DMS53 (cell line): ENCODE measurements at regions not wholly inside any gene's neighbourhood (a gene's known extent, or its start where the extent isn't known, plus 50 kb on each side); places are given as distances from the start of the nearest gene placed in this dataset.
"Not testable (repeated sequence)": the region's sequence is repeated elsewhere in the genome, so short reads cannot be mapped to it uniquely, and the experiment has no call there.

Source experiments
- DNase-seq: peaks from one replicate; lab custom pipeline; 2025; lab: John Stamatoyannopoulos, UW

DNA sequence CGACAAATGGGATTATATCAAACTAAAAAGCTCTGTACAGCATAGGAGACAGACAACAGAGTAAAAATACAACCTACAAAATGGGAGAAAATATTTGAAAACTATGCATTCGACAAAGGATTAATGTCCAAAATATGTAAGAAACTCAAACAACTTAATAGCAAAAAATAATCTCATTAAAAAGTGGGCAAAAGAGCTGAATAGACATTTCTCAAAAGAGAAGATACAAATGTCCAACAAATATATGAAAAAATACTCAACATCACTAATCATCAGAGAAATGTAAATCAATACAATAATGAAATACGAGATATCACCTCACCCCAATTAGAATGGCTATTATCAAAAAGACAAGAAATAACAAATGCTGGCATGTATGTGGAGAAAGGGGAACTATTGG, 272.9 kb downstream of the KLHL13 start:
- DNase-seq = no peak

DNA sequence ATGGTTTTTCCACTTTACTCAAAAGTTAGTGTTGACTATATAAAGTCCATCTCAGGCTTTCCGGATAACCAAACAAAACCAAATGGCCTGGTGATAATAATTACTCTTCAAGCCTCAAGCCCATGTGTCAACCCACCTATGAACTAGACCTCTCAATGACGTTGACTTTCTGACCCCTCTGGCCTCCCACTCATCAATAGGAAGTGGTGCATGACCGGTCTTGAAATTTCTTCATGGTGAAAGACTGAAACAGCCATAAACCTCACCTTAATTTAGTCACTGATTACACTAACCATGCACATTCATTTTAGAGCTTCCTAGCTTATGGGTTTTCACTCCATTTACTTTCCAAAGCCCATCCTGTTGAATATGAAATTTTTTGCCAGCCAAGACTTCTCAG, 276.0 kb downstream of the KLHL13 start:
- DNase-seq = no peak

DNA sequence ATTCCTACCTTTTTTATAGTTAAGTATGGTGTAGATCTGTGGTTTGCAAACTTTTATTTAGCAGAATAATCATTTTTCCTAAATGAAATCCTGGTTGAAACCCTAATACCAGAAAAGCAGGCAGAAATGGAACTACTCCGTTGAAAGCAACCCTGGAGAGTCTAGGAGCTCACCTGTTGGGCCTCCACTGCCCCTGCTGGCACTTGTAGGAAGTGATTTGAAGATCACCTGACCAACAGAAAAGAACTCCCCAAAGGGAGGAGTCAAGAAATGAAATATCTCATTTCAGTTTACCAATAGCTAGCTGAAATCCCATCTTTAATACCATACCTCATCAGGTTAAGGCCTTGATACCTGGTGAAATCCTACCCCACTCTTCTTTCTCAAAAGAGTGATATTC, 277.1 kb downstream of the KLHL13 start:
- DNase-seq = peak; percentile 44

DNA sequence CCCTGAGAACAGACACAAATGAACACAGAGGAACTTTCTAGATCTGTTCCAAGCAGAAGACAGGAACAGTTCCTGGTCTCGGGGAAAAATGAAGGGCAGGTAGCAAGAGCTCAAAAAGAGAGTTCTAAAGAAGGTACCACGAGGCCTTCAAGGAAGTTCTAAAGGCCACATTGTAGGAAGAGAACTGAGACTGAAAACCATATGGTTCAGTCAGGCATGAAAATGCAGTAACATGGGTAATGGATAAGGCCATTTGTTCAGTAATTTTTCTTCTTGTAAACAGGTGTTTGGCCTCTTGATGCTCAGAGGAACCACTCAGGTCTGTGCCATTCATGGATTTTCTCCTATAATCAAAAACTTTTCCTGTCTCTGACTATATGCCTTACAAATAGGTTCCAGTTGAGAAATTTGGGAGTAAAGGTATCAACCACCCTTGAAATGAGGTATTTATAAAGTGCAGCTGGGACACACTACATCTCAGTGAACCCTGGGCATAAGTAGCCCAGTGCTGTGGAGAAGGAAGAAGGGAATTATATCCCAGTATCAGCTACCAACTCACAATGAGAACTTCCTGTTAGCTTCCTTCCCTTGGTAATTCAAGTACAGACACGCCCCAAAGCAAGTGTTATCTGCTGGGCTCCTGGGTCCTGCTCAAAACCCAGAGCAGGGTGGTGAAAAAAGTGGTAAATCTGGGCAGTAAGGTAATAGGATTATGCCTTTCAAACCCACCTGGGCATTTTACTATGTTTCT, 277.9 kb downstream of the KLHL13 start:
- DNase-seq = no peak

DNA sequence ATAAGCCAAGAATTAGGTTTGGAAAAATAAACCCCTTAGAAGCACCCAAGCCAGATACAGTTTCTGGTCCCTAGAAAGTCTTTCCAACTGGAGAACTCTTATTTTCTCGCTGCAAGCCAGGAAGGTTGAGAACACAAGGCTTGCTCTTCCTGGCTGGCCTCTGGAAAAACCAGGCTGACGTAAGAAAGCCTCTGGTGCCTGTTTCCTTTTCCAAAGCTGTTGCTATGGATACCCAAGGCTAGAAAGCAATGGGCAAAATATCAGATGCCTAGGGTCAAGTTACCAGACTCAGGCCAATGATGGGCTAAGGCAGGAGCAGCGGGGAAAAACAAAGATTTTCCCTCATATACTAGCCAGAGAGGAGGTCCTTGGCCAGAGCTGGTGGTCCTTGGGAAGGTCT, 281.6 kb downstream of the KLHL13 start:
- DNase-seq = peak; percentile 33

DNA sequence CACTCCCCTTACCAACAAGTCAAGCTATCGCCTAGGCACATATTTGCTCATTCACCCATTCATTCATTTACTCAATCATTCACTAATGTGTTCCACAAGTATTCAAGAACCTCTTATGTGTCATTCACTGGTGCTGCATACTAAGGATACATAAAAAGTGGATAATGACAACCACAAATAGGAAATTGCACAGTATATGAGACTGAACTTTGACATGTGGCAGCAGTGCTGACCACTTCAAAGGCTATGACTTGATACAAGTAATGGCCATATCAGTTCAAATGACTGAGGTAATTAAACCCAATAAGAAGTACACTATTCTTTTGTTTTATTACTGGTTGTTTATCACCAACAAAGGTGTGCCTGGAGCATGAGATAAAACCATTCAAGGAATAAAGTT, 282.5 kb downstream of the KLHL13 start:
- DNase-seq = no peak

DNA sequence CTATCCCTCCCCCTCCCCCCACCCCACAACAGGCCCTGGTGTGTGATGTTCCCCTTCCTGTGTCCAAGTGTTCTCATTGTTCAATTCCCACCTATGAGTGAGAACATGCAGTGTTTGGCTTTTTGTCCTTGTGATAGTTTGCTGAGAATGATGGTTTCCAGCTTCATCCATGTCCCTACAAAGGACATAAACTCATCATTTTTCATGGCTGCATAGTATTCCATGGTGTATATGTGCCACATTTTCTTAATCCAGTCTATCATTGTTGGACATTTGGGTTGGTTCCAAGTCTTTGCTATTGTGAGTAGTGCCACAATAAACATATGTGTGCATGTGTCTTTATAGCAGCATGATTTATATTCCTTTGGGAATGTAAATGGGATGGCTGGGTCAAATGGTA, 295.1 kb downstream of the KLHL13 start:
- not testable (repeated sequence) for DNase-seq

DNA sequence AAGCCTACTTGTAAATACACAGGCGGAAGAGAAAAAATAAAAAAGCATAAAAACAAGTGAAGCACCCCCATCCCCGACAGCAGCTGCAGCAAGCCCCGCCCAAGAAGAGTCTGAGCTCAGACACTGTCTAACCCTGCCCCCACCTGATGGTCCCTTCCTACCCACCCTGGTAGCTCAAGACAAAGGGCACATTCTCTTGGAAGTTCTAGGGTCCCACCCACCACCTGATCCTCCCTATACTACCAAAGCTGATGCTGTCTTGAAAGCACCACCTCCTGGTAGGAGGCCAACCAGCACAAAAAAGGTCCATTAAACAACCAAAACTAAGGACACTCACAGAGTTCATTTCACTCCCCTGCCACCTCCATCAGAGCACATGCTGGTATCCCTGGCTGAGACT, 308.2 kb downstream of the KLHL13 start:
- no peak for DNase-seq

DNA sequence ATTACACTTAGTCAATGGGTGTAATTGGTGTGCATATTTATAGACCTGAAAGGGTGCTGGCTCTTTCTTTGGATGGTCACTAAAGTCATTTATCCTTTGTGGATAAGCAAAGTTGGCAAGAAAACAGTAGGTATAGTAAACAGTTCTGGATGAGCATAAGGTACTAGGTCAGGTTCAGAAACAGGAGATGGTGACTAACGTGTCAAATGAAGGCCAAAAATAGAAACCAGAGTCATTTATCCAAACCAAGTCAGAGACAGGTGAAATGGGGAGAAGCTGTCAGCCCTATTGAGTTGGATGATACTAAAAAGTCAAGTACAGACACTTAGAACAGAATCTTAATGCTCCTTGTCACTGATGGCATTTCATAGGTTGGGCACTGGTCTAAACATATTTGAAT, 313.1 kb downstream of the KLHL13 start:
- no peak for DNase-seq

DNA sequence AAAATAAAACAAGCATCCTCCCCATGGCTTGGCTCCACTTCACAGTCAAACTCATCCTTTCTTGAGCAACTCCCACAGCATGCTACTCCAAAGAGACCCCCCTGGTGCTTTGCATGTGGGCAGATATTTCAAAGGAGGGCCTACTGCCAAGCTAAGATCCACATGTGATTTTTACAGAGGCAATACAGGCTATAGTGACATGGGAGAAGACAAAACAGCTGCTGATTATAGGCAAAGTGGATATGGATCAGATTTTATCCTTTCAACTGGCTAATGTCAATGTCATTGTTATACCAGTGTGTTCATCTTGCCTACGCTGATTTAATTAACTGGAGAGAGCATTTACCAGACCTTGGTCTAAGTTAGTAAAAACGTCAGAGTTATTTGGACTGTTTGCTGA, 328.3 kb downstream of the KLHL13 start:
- no peak for DNase-seq

DNA sequence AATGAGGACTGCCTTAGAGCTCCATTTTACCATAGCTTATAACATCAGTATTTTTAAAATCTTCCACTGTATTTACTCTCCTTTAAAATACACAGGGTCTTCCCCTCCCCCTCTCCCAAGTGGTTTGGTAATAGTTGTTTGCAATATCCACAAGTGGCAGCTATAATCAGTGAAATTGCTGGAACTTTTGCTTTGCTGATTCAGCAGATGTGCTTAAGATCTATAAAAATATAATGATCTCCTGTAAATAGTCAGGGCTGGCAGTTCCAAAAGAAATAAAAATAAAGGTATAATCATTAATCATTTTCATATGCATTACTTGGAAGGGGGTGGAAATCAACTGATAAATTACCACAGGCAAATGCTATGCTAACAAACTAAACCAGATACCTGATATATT, 345.2 kb downstream of the KLHL13 start:
- DNase-seq = no peak

DNA sequence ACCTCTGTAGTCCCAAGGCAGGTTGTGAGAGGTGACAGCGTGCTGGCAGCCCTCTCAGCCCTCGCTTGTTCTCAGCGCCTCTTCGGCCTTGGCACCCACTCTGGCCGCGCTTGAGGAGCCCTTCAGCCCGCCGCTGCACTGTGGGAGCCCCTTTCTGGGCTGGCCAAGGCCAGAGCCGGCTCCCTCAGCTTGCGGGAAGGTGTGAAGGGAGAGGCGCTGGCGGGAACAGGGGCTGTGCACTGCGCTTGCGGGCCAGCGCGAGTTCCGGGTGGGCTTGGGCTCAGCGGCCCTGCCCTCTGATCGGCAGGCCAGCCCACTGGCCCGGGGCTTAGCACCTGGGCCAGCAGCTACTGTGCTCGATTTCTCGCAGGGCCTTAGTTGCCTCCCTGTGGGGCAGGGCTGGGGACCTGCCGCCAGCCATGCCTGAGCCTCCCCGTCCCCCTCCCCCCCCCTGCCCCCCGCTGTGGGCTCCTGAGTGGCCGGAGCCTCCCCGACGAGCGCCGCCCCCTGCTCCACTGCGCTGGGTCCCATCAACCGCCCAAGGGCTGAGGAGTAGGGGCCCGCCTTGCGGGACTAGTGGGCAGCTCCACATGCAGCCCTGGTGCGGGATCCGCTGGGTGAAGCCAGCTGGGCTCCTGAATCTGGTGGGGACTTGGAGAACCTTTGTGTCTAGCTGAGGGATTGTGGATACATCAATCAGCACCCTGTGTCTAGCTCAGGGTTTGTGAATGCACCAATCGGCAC, 347.6 kb downstream of the KLHL13 start:
- no peak for DNase-seq

DNA sequence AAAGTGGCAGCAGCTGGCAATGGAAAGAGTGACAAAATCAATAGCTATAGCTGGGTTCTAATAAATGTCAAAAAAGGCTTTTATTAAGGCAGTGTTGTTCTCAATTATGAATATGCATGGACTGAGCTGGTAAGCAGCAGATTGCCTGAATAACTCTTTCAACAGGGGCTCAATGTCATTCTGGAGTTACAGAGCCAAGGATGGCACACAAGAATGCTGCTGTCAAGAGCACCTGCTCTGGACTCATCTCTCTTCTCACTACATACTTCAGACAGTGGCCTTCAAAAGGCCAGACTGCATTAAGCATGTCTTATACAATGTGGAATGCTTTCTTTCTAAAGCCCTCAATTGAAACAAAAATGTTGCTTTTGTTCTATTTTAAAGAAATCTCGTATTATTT, 351.4 kb downstream of the KLHL13 start:
- no peak for DNase-seq

DNA sequence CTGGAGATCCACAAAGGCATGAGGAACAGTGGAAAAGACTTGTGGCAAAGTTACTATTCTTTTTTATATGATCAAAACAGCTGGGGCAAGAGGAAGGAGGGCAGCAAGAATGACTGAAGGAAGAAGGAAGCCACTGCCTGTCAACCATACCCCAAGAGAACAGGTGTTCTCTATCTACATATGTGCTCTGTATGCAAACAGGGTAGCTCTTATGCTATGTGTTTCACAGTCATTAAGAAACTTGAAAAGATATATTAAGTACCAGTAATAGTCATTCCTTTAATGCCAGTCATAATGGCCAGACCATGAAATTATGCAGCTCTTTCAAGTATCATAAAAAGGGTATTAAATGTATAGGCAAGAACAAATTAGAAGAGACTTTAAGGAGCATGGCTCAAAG, 363.9 kb downstream of the KLHL13 start:
- no peak for DNase-seq

DNA sequence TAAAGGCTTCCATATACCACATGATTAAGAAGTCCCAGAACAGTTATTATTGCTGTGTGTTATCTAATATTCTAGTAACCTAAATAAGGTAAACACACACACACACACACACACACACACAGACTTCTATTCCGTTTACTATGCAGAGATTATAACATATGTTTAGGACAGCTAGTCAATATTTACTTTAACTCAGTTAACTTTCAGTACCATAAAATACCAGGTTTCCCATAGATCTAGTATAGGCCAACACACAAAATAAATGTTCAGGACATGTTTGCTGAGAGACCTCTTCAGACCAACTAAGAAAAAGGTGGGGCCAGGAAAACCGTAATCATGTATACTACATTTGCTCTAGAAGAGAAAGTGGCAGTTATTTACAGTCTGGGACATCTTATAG, 365.5 kb downstream of the KLHL13 start:
- DNase-seq = no peak

DNA sequence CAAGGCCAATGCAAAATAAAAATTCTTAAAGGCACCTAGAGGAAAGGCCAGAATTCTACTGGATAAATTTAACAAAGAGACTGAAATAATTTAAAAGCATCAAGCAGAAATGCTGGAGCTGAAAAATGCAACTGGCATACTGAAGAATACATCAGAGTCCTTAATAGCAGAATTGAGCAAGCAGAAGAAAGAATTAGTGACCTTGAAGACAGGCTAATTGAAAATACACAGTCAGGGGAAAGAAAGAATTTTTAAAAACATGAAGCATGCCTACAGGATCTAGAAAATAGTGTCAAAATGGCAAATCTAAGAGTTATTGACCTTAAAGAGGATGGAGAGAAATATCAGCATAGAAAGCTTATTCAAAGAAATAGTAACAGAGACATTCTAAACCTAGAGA, 371.7 kb downstream of the KLHL13 start:
- no peak for DNase-seq

DNA sequence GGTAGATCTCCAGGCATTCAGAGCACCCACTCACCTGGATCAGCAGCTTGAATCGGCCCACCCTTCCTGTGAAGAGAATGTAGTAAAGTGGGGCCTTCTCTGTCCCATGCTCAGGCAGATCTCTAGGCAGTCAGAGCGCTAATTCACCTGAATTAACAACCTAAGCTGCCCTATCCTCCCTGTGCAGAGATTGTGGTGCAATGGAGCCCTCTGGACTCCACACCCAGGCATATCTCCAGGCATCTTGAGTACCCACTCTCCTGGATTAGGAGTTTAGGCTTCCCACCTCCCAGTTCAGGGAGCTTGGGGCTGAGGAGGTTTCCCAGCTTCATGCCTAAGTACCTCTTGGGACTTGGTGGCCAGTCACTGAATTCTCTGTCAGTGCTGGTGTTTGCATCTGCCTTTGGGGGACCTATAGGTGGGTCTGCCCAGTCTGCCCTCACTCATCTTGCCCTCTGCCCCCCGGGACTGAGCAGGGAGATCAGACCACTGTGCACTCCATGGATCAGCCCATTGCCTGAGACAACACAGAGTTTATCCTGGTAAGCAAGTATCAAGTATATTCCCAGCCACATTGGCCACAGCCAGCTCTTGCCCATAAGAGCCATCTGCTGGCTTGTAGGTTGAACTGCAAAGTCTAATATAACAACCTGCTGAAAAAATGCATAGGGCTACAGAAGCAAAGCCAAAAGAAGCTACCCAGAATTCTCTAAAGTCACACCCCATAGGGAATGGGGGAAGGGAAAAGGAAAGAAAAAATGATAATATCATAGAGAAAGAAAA, 372.9 kb downstream of the KLHL13 start:
- peak; percentile 63 for DNase-seq

DNA sequence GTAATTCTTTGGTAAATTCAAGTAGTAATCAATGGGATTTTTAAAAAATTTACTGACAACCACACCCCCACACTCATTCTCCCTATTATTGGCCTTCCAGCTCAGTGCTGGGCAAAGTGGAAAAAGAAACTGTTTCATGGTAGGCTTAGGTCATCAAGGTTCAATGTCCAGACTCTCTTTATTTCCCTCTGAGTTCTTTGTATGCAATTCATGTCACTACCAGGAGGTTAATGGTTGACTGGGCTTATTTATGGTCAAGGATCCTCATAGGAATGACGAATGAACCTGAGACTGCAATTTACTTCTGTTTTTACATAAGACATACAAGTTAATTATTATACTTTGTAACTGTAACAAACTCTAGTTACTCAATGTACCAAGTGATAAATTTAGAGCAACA, 403.2 kb downstream of the KLHL13 start:
- DNase-seq = peak; percentile 47

DNA sequence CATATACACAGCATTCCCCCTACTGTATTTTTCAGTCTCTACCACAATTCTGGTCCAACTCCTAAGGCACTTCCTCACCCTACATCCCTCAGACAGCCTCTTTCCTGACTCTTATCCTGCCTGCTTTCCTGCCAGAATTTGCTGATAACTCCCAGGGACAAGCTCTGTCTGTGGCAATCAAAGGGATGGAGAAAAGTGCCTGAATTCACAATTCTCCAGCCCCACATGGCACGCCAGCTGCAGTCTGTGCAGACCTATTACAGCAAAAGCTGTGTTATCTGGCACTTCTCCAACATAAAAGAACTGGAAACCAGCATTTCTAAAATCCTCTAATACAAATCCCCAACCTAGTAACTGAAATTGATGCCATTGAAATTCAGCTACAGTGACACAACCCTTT, 404.8 kb downstream of the KLHL13 start:
- DNase-seq = no peak

DNA sequence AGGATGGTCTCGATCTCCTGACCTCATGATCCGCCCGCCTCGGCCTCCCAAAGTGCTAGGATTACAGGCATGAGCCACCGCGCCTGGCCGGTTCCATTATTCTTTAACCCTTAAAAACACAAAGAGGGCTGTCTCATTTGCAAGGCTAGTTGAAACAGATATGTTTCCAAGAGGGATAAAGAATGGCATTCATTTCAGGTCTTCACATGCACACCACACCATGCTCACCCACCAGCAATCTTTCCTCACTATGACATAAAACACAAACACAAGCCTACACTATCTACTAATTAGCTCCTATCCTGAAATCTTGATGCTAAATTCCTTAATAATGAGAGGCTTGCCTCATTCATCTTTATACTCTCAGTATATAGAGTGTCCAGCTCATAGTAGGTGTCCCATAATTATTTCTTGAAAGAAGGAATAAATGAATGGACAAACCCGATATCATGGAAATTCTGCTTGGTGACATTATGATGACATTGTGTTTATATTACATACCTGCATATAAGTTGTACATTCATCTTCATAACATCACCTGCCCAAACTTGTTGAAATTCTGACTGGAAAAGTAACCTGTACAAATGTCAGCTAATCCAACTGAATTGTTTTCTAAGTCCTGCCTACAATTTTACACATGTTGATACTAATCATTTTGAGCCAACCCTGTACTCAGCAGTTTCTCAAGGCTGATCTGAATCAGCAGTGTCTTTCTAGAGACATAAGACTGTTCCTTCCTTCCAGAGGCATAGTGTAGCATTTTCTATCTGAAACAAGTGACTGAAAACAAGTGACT, 408.5 kb downstream of the KLHL13 start:
- DNase-seq = no peak

DNA sequence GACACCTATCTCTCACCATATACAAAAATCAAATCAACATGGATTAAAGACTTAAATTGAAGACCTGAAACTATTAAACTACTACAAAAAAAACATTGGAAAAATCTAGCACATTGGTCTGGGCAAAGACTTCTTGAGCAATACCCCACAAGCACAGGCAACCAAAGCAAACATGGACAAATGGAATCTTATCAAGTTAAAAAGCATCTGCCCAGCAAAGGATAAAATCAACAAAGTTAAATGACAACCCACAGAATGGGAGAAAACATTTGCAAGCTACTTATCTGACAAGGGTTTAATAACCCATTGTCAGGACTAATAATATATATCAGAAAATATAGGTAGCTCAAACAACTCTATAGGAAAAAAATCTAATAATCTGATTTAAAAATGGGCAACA, 415.6 kb downstream of the KLHL13 start:
- DNase-seq = no peak

DNA sequence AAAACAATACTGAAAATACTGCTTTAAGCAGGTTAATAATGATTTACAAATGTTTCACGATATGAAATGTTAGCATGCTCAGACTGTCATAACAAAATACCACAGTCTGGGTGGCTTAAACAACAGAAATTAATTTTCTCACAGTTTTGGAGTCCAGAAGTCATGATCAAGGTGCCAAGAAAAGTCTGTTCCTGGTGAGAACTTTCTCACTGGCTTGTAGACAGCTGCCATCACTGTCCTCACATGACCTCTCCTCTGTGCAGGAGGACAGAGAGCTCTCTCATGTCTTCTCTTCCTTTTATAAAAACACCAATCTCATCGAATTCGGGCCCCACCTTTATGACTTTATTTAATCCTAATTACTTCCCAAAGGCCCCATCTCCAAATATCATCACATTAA, 426.7 kb downstream of the KLHL13 start:
- no peak for DNase-seq
